Endothelial cell of umbilical vein (primary cell): ENCODE measurements at regions not wholly inside any gene's neighbourhood (a gene's known extent, or its start where the extent isn't known, plus 50 kb on each side); places are given as distances from the start of the nearest gene placed in this dataset.

Source experiments
- BruUV-seq: library from RNA; stranded (reverse); fragments of 400-500 nt; replicated peaks from 2 replicates; lab custom pipeline; 2021; lab: Mats Ljungman, UMichigan
- CTCF ChIA-PET: fragments of 300-600, 350-600 bp; sonication (Branson Sonifier 250); formaldehyde crosslinking; loops from one replicate; lab custom pipeline; 2021; ENCODE audit warnings: antibody characterized with exemption, inconsistent platforms; lab: Charles Lee
- POLR2A ChIA-PET: fragments of 300-600, 350-600 bp; sonication (Branson Sonifier 250); formaldehyde crosslinking; loops from one replicate; lab custom pipeline; 2021; ENCODE audit warnings: antibody characterized with exemption, inconsistent platforms; lab: Charles Lee
- DNase-seq: peaks from one replicate; pipeline ENCODE4 v3.0.0-alpha.2; 2011; ENCODE audit warnings: low read depth, low spot score
- FAIRE-seq: peaks from 2 replicates; lab custom pipeline; 2011; peaks lifted over from hg19 to GRCh38; lab: Jason Lieb, UNC
- H2AFZ ChIP-seq: 2 replicates; pipeline ENCODE4 v1.6.0; 2012; ENCODE audit warnings: low read depth, low read length, control low read depth, inconsistent platforms
- H3K27ac ChIP-seq: 2 replicates; pipeline ENCODE4 v1.5.1; 2011; ENCODE audit warnings: low read depth, mild to moderate bottlenecking, control low read depth, low read length, moderate library complexity; ENCODE audit not compliant: insufficient read depth
- H3K27me3 ChIP-seq, 2 experiments: 2 replicates each; pipeline versions ENCODE4 v1.6.0 to v1.6.1; 2011; ENCODE audit warnings: low read length in 2 of 2, mixed read lengths in 1 of 2; ENCODE audit not compliant: control insufficient read depth in 2 of 2, insufficient read depth in 2 of 2
- H3K36me3 ChIP-seq, 2 experiments: 2 replicates in 1 of 2; 3 replicates in 1 of 2; pipeline ENCODE4 v1.5.1; 2011; ENCODE audit warnings: low read length in 2 of 2, mild to moderate bottlenecking in 1 of 2, moderate library complexity in 1 of 2; ENCODE audit not compliant: control insufficient read depth in 2 of 2, insufficient read depth in 2 of 2; ENCODE audit errors: extremely low read depth in 1 of 2
- H3K4me1 ChIP-seq: 3 replicates; pipeline ENCODE4 v1.5.1; 2011; ENCODE audit warnings: mild to moderate bottlenecking, low read length; ENCODE audit not compliant: control insufficient read depth, insufficient read depth; ENCODE audit errors: extremely low read depth
- H3K4me2 ChIP-seq: 2 replicates; pipeline ENCODE4 v1.6.1; 2011; ENCODE audit warnings: low read length, control low read depth, mixed read lengths; ENCODE audit not compliant: insufficient read depth
- H3K4me3 ChIP-seq, 3 experiments: fragments of 200-600 bp in 1 of 3; sonication (generic), shearing (Covaris generic) in 1 of 3; replicated peaks in 1 of 3; 2 replicates each; pipeline ENCODE4 v1.5.1; 2011 to 2016; ENCODE audit warnings: control low read depth in 3 of 3, low read length in 3 of 3, mild to moderate bottlenecking in 2 of 3, inconsistent platforms in 1 of 3, low read depth in 1 of 3, moderate library complexity in 1 of 3; ENCODE audit not compliant: insufficient read depth in 1 of 3
- H3K79me2 ChIP-seq: 2 replicates; pipeline ENCODE4 v1.6.0; 2012; ENCODE audit warnings: low read length, inconsistent platforms; ENCODE audit not compliant: control insufficient read depth, insufficient read depth
- H3K9ac ChIP-seq: replicated peaks from 2 replicates; pipeline ENCODE3; 2011; ENCODE audit warnings: low read length, control low read depth; ENCODE audit not compliant: insufficient read depth; ENCODE audit errors: extremely low read depth
- H3K9me1 ChIP-seq: replicated peaks from 3 replicates; pipeline ENCODE4 v1.6.0; 2011; ENCODE audit warnings: mild to moderate bottlenecking, low read length; ENCODE audit not compliant: control insufficient read depth, insufficient read depth; ENCODE audit errors: extremely low read depth
- H3K9me3 ChIP-seq: replicated peaks from 2 replicates; pipeline ENCODE4 v1.5.1; 2012; ENCODE audit warnings: low read length, inconsistent platforms; ENCODE audit not compliant: control insufficient read depth, insufficient read depth
- H4K20me1 ChIP-seq: replicated peaks from 2 replicates; pipeline ENCODE3; 2011; ENCODE audit warnings: mild to moderate bottlenecking, low read length; ENCODE audit not compliant: control insufficient read depth, insufficient read depth; ENCODE audit errors: extremely low read depth
- CTCF ChIP-seq, 2 donors: IDR thresholded peaks; 1 replicate in 1 of 2; 2 replicates in 1 of 2; pipeline ENCODE4 v1.5.1; 2011; ENCODE audit warnings: low read length in 2 of 2, mild to moderate bottlenecking in 2 of 2, moderate library complexity in 2 of 2, control low read depth in 1 of 2, inconsistent platforms in 1 of 2, low read depth in 1 of 2; ENCODE audit not compliant: insufficient read depth in 1 of 2; ENCODE audit errors: extremely low read depth in 1 of 2
- EZH2 ChIP-seq: IDR thresholded peaks from 2 replicates; pipeline ENCODE4 v1.6.1; 2012; ENCODE audit warnings: borderline replicate concordance, low read depth, mild to moderate bottlenecking, moderate library complexity, low read length, inconsistent platforms; ENCODE audit not compliant: severe bottlenecking
- FOS ChIP-seq: IDR thresholded peaks from 2 replicates; pipeline ENCODE4 v1.6.1; 2011; ENCODE audit warnings: mild to moderate bottlenecking, low read length, moderate library complexity, borderline replicate concordance; ENCODE audit not compliant: insufficient read depth
- GATA2 ChIP-seq: IDR thresholded peaks from 2 replicates; pipeline ENCODE4 v1.7.0; 2011; ENCODE audit warnings: low read depth, mild to moderate bottlenecking, moderate library complexity, mixed read lengths, low read length; ENCODE audit not compliant: insufficient read length, insufficient read depth
- JUN ChIP-seq: IDR thresholded peaks from 2 replicates; pipeline ENCODE4 v1.6.1; 2011; ENCODE audit warnings: borderline replicate concordance, low read depth; ENCODE audit not compliant: insufficient read length, insufficient read depth
- MAX ChIP-seq: IDR thresholded peaks from 2 replicates; pipeline ENCODE4 v1.6.1; 2011; ENCODE audit not compliant: insufficient read depth, insufficient read length
- MYC ChIP-seq: IDR thresholded peaks from one replicate; pipeline ENCODE4 v1.6.1; 2011; ENCODE audit warnings: mild to moderate bottlenecking, low read depth, low read length
- POLR2A ChIP-seq: IDR thresholded peaks from 2 replicates; pipeline ENCODE4 v1.6.1; 2012; ENCODE audit warnings: low read depth, mild to moderate bottlenecking, control low read depth, low read length
- POLR2AphosphoS5 ChIP-seq: IDR thresholded peaks from 2 replicates; pipeline ENCODE4 v1.6.1; 2012; ENCODE audit warnings: low read depth, mild to moderate bottlenecking, control low read depth, low read length, moderate library complexity; ENCODE audit not compliant: insufficient read depth
- dilution Hi-C: fragments of 300-500 bp; cut with MboI; formaldehyde crosslinking; loops from one replicate; pipeline ENCODE4 v1.15.0; 2019; ENCODE audit warnings: low sequenced_read_pairs; ENCODE audit not compliant: extremely low pct_ligation_motif_present
- intact Hi-C: fragments of 100-400 bp; cut with micrococcal nuclease; formaldehyde crosslinking; loops from one replicate; pipeline ENCODE4 v1.10.0; 2022

GRCh38 chr13:106153041-106153440, 382.4 kb downstream of the EFNB2 start:
- no peaks in the 10 kb centered on the region for H3K27me3 ChIP-seq
- no peak overlapping the region for H3K27ac ChIP-seq
- TF ChIP-seq FOS: no peak
- TF ChIP-seq CTCF (IDR thresholded peaks at IDR 0.05; ENCODE audit: extremely low read depth in 1 of 2, insufficient read depth in 1 of 2, low read depth in 1 of 2, low read length in 2 of 2): no peak
- TF ChIP-seq GATA2: no peak
- no peak for TF ChIP-seq JUN
- no peak for TF ChIP-seq POLR2A
- no peak for TF ChIP-seq MAX
- TF ChIP-seq MYC: no peak
- TF ChIP-seq POLR2AphosphoS5: no peak
- no peak for TF ChIP-seq EZH2
- CTCF ChIA-PET: no interaction called here
- FAIRE-seq (no peak), DNase-seq (no peak)
- no TSS peak for BruUV-seq
- no peaks in the 10 kb centered on the region for H3K9me3 ChIP-seq
- dilution Hi-C loops (no loop called here), intact Hi-C loops (loop anchor here (10.0 kb wide), 1 partner anchor 222 kb away; no protein-coding TSS in a partner anchor)
- peaks cover 22% of the 10 kb centered on the region for H3K4me1 ChIP-seq
- H3K36me3 ChIP-seq: no peaks in the 10 kb centered on the region
- H3K9me1 ChIP-seq: no peaks in the 10 kb centered on the region
- no peaks in the 10 kb centered on the region for H3K79me2 ChIP-seq
- POLR2A ChIA-PET: no interaction called here
- H2AFZ ChIP-seq: no peak overlapping the region
- H4K20me1 ChIP-seq: no peaks in the 10 kb centered on the region
- no peak overlapping the region for H3K4me3 ChIP-seq
- no peak overlapping the region for H3K9ac ChIP-seq
- no peak overlapping the region for H3K4me2 ChIP-seq
